SU-DHL-6 (cell line): ENCODE measurements at regions not wholly inside any gene's neighbourhood (a gene's known extent, or its start where the extent isn't known, plus 50 kb on each side); places are given as distances from the start of the nearest gene placed in this dataset.

Experiments
- H2AFZ ChIP-seq: fragments of 200-600 bp; sonication (generic); 2 replicates; pipeline ENCODE4 v1.6.1; 2014; ENCODE audit warnings: low read depth, mild to moderate bottlenecking, moderate library complexity, mixed read lengths, antibody characterized with exemption, low read length; ENCODE audit not compliant: severe bottlenecking
- H3F3A ChIP-seq: fragments of 200-600 bp; shearing (Covaris generic); 2 replicates; pipeline ENCODE4 v1.6.0; 2016; ENCODE audit warnings: antibody characterized with exemption, mild to moderate bottlenecking; ENCODE audit not compliant: insufficient read depth
- H3K27ac ChIP-seq: fragments of 200-600 bp; sonication (generic); 2 replicates; pipeline ENCODE4 v1.5.1; 2016; ENCODE audit warnings: low read depth, mild to moderate bottlenecking, low read length, moderate library complexity, mixed read lengths
- H3K27me3 ChIP-seq: fragments of 200-600 bp; sonication (generic), shearing (Covaris generic); 2 replicates; pipeline ENCODE4 v1.6.0; 2014; ENCODE audit warnings: mild to moderate bottlenecking, low read length
- H3K36me3 ChIP-seq: fragments of 200-600 bp; sonication (generic); 2 replicates; pipeline ENCODE4 v1.6.1; 2014; ENCODE audit warnings: mild to moderate bottlenecking, low read length, mixed read lengths
- H3K4me2 ChIP-seq: fragments of 300-600, 200-600 bp; shearing (Covaris generic), sonication (generic); 2 replicates; pipeline ENCODE4 v1.6.0; 2014; ENCODE audit warnings: low read length, low read depth, mild to moderate bottlenecking; ENCODE audit not compliant: poor library complexity, severe bottlenecking
- H3K4me3 ChIP-seq: fragments of 200-600 bp; sonication (generic); 2 replicates; pipeline ENCODE4 v1.5.1; 2014; ENCODE audit warnings: antibody characterized with exemption, low read length, mild to moderate bottlenecking, mixed read lengths; ENCODE audit not compliant: insufficient read depth, poor library complexity, severe bottlenecking
- H3K79me2 ChIP-seq: fragments of 200-600 bp; sonication (generic); 2 replicates; pipeline ENCODE4 v1.6.1; 2014; ENCODE audit warnings: mild to moderate bottlenecking, low read length, moderate library complexity; ENCODE audit not compliant: insufficient read depth
- H3K9ac ChIP-seq: fragments of 200-600 bp; sonication (generic); 2 replicates; pipeline ENCODE4 v1.7.0; 2014; ENCODE audit warnings: mild to moderate bottlenecking, low read length
- H3K9me2 ChIP-seq: fragments of 200-600 bp; sonication (generic); replicated peaks from 2 replicates; pipeline ENCODE4 v1.6.1; 2014; ENCODE audit warnings: low read length; ENCODE audit not compliant: insufficient read depth
- H3K9me3 ChIP-seq: fragments of 200-600 bp; sonication (generic); 2 replicates; pipeline ENCODE4 v1.6.1; 2014; ENCODE audit warnings: low read length, mixed read lengths; ENCODE audit not compliant: insufficient read depth
- H4K20me1 ChIP-seq: fragments of 200-600 bp; sonication (generic); 2 replicates; pipeline ENCODE4 v1.6.1; 2014; ENCODE audit warnings: low read depth, mild to moderate bottlenecking, antibody characterized with exemption, low read length, moderate library complexity, mixed read lengths
- EZH2phosphoT487 ChIP-seq: fragments of 200-600 bp; sonication (generic), shearing (Covaris generic); conservative IDR thresholded peaks from 2 replicates; pipeline ENCODE4 v1.6.1; 2018; ENCODE audit warnings: mild to moderate bottlenecking, antibody characterized with exemption, low read length, moderate library complexity, mixed read lengths
- TF ChIP-seq, protein P1 (sequence below): fragments of 200-600 bp; sonication (generic); IDR thresholded peaks from one replicate; pipeline ENCODE4 v1.5.1; 2017; ENCODE audit warnings: antibody characterized with exemption, mild to moderate bottlenecking, low read length, moderate library complexity; ENCODE audit not compliant: insufficient read depth, poor library complexity, severe bottlenecking

DNA sequence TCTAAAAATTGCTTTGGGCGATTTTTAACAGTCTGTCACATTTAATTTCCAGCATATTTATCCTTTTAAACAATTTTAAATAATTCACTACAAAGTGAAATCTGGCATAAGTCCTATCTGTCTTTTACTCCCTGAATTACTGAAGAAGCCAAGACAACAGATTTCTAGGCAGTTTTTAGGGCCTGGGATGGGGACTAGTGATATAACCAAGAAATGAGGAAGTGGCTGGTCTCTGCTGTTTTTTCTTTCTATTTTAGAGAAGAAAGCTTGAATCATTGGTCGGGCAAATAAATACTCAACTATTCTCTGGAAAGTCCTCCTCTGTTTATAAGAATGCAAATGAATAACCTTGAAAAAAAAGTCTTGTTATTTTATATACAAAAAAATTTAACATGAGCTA lies 79.7 kb upstream of the SSBP2 start:
- TF ChIP-seq EZH2phosphoT487 = no peak
- TF ChIP-seq, protein P1, sequence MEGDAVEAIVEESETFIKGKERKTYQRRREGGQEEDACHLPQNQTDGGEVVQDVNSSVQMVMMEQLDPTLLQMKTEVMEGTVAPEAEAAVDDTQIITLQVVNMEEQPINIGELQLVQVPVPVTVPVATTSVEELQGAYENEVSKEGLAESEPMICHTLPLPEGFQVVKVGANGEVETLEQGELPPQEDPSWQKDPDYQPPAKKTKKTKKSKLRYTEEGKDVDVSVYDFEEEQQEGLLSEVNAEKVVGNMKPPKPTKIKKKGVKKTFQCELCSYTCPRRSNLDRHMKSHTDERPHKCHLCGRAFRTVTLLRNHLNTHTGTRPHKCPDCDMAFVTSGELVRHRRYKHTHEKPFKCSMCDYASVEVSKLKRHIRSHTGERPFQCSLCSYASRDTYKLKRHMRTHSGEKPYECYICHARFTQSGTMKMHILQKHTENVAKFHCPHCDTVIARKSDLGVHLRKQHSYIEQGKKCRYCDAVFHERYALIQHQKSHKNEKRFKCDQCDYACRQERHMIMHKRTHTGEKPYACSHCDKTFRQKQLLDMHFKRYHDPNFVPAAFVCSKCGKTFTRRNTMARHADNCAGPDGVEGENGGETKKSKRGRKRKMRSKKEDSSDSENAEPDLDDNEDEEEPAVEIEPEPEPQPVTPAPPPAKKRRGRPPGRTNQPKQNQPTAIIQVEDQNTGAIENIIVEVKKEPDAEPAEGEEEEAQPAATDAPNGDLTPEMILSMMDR = no peak
- Histone ChIP-seq H3K9me2 (no peaks in the 10 kb centered on the region), H3K4me3 (no peak overlapping the region), H3K27me3 (no peaks in the 10 kb centered on the region), H3K27ac (no peak overlapping the region), H3K9ac (no peak overlapping the region), H3F3A (no peaks in the 10 kb centered on the region), H3K9me3 (no peaks in the 10 kb centered on the region), H3K4me2 (no peak overlapping the region), H3K79me2 (no peaks in the 10 kb centered on the region), H4K20me1 (no peaks in the 10 kb centered on the region), H2AFZ (no peak overlapping the region), H3K36me3 (no peaks in the 10 kb centered on the region)

DNA sequence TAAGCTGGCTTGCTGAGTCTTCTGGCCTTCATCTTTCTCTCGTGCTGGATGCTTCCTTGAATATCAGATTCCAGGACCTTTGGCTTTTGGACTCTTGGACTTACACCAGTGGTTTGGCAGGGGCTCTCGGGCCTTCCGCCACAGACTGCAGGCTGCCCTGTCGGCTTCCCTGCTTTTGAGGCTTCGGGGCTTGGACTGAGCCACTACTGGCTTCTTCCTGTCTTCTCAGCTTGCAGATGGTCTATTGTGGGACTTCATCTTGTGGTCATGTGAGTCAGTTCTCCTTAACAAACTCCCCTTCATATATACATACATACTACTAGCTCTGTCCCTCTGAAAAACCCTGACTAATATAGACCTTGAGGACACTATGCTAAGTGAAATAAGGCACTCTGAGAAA lies 78.3 kb upstream of the SSBP2 start:
- Histone ChIP-seq H3K79me2 (no peaks in the 10 kb centered on the region), H2AFZ (no peak overlapping the region)

DNA sequence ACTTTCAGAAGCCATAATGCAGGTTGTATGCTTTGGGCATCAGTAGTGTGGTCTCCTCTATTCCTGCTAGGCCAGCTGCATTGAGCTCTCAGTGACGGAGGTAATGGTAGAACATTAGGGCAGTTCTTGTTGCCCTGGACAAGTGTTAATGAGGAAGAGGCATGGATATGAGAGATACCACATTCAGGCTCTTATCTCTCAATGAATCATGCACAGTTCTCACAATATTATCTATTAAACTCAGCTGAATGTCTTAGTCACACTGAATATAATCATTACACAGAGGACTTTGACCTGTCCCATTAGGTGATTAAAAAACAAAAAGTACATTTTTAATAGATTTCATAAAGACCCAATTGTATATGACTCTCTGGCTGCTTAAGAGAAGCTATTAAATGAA lies 76.6 kb upstream of the SSBP2 start:
- Histone ChIP-seq H3F3A (no peaks in the 10 kb centered on the region), H3K9me2 (no peaks in the 10 kb centered on the region), H2AFZ (no peak overlapping the region), H3K79me2 (no peaks in the 10 kb centered on the region), H3K27ac (no peak overlapping the region), H4K20me1 (no peaks in the 10 kb centered on the region), H3K36me3 (no peaks in the 10 kb centered on the region), H3K9ac (no peak overlapping the region), H3K4me3 (no peak overlapping the region), H3K9me3 (no peaks in the 10 kb centered on the region), H3K4me2 (no peak overlapping the region), H3K27me3 (no peaks in the 10 kb centered on the region)
- TF ChIP-seq EZH2phosphoT487 = no peak
- TF ChIP-seq, protein P1 = no peak

More for the DNA sequence above, 78.3 kb upstream of the SSBP2 start:
- no peaks in the 10 kb centered on the region for H3K9me3 ChIP-seq
- H3K4me2 ChIP-seq = no peak overlapping the region
- H4K20me1 ChIP-seq = no peaks in the 10 kb centered on the region
- no peak overlapping the region for H3K27ac ChIP-seq
- TF ChIP-seq, protein P1 = no peak
- TF ChIP-seq EZH2phosphoT487 = no peak
- no peak overlapping the region for H3K9ac ChIP-seq
- no peaks in the 10 kb centered on the region for H3F3A ChIP-seq
- no peaks in the 10 kb centered on the region for H3K9me2 ChIP-seq
- no peaks in the 10 kb centered on the region for H3K27me3 ChIP-seq
- no peak overlapping the region for H3K4me3 ChIP-seq
- no peaks in the 10 kb centered on the region for H3K36me3 ChIP-seq
